ENCODE measurements at regions not wholly inside any gene's neighbourhood (a gene's known extent, or its start where the extent isn't known, plus 50 kb on each side); places are given as distances from the start of the nearest gene placed in this dataset.
"Not testable (repeated sequence)": the region's sequence is repeated elsewhere in the genome, so short reads cannot be mapped to it uniquely, and the experiment has no call there.

GRCh38 chr20:16863303-16863702 lies 115.1 kb downstream of the OTOR start:
- H3K4me3 ChIP-seq, result no peak overlapping the region

DNA sequence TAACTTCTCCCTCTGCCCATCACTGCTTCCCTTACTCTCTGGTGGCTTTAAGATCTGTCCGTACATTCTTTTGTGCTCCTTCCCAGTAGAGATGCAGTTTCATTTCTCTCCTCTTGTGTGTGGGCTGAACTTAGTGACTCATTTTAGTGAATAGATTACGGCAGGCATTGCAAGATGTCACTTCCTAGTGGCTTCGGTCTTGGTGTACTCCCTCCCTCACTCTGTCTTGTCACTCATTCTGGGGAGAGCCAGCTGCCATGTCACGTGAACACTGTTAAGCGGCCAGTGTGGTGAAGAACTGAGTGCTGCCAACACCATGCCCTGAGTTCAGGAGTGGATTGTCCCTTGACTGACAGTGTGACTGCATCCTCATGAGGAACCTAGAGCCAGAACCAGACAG lies 115.9 kb downstream of the OTOR start:
- TF ChIP-seq, protein P1, sequence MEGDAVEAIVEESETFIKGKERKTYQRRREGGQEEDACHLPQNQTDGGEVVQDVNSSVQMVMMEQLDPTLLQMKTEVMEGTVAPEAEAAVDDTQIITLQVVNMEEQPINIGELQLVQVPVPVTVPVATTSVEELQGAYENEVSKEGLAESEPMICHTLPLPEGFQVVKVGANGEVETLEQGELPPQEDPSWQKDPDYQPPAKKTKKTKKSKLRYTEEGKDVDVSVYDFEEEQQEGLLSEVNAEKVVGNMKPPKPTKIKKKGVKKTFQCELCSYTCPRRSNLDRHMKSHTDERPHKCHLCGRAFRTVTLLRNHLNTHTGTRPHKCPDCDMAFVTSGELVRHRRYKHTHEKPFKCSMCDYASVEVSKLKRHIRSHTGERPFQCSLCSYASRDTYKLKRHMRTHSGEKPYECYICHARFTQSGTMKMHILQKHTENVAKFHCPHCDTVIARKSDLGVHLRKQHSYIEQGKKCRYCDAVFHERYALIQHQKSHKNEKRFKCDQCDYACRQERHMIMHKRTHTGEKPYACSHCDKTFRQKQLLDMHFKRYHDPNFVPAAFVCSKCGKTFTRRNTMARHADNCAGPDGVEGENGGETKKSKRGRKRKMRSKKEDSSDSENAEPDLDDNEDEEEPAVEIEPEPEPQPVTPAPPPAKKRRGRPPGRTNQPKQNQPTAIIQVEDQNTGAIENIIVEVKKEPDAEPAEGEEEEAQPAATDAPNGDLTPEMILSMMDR (IDR thresholded peaks at IDR 0.05), result no peak
- no peak for DNase-seq (ENCODE audit: low spot score)
- H3K27ac ChIP-seq, result peak overlapping the region in 1 of 2 donors; percentile 28

More at GRCh38 chr20:16863303-16863702, 115.1 kb downstream of the OTOR start:
- no peak overlapping the region for H3K27ac ChIP-seq
- no peak for DNase-seq (ENCODE audit: low spot score)
- TF ChIP-seq, protein P1 (IDR thresholded peaks at IDR 0.05), result no peak

GRCh38 chr20:16864963-16865362 lies 116.8 kb downstream of the OTOR start:
- no peak overlapping the region for H3K27ac ChIP-seq
- no peak for DNase-seq (ENCODE audit: low spot score)
- no peak overlapping the region for H3K4me3 ChIP-seq
- TF ChIP-seq, protein P1 (IDR thresholded peaks at IDR 0.05), result no peak

More for the DNA sequence above, 115.9 kb downstream of the OTOR start:
- no peak overlapping the region for H3K4me3 ChIP-seq

- TF ChIP-seq, protein P1 (IDR thresholded peaks at IDR 0.05), result no peak
- H3K27ac ChIP-seq, result no peak overlapping the region
- no peak overlapping the region for H3K4me3 ChIP-seq
- no peak for DNase-seq (ENCODE audit: low spot score)
These were observed 117.2 kb downstream of the OTOR start for GRCh38 chr20:16865406-16865805.

- DNase-seq (ENCODE audit: low spot score); H3K4me3 ChIP-seq; H3K27ac ChIP-seq: not testable (repeated sequence)
These were observed 125.0 kb downstream of the OTOR start for GRCh38 chr20:16873124-16873523.

DNA sequence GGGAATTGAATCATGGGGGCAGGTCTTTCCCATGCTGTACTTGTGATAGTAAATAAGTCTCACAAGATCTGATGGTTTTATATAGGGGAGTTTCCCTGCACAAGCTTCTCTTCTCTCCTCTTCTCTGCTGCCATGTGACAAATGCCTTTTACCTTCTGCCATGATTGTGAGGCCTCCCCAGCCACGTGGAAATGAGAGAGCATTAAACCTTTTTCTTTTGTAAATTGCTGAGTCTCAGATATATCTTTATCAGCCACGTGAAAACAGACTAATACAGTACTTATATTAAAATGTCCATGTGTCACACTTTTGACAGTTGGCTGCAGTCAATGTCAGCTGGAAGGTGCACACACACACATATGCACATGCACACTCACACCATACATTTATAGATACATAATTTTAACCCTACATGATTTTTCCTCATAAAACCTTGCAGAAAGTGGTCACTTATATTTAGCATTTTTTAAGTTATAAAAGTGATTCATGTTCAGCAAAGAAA lies 128.9 kb downstream of the OTOR start:
- no peak overlapping the region for H3K27ac ChIP-seq
- TF ChIP-seq, protein P1 (IDR thresholded peaks at IDR 0.05), result no peak
- DNase-seq (ENCODE audit: low spot score), result no peak
- no peak overlapping the region for H3K4me3 ChIP-seq

- DNase-seq (ENCODE audit: low spot score), result no peak
- no peak overlapping the region for H3K27ac ChIP-seq
- H3K4me3 ChIP-seq, result no peak overlapping the region
- TF ChIP-seq, protein P1 (IDR thresholded peaks at IDR 0.05), result no peak
These were observed 137.6 kb downstream of the OTOR start for GRCh38 chr20:16885746-16886145.

DNA sequence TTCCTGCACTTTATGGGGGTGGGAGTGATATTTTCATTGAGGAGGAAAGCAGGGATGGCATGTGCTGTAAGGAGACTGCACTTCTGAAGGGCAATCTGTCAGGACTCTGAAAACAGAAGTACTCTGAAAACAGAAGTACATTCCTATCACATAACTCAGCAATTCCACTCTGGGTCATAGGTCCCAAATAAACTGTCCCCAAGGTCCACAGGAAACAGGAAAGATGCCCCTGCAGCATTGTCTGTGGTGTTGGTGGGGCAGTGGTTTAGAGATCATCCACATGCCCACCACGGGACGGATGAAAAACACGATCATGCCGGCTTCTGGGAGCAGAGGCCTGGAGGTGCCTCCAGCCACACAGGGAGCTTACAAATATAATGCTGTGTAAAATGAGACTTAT lies 150.3 kb downstream of the OTOR start:
- no peak overlapping the region for H3K27ac ChIP-seq
- TF ChIP-seq, protein P1 (IDR thresholded peaks at IDR 0.05), result no peak
- no peak overlapping the region for H3K4me3 ChIP-seq
- no peak for DNase-seq (ENCODE audit: low spot score)
